GM21390 (cell line): ENCODE measurements at regions not wholly inside any gene's neighbourhood (a gene's known extent, or its start where the extent isn't known, plus 50 kb on each side); places are given as distances from the start of the nearest gene placed in this dataset.

Source experiments
- ATAC-seq: cut with Tn5 transposase; IDR thresholded peaks from one replicate; pipeline ENCODE4 v1.9.1; 2021; ENCODE audit not compliant: unreplicated experiment

DNA sequence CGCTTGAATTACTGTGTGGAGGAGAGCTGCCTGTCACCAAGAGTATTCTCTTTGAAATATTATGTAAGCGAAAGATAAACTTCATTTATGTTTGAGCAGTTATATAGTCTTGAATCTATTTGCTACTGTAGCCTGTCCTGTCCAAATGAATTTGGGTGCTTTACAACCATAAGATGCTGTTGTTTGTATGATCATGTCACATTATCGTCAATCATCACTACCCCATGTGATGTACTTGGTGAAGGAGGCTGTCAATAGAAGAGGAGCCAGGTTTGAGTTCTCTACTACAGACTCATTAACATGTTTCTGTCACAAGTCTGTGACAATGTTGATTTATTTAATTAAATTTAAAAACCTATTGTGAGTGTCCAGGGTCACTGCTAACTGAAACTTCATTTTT is 403.3 kb upstream of the MEF2C start:
- no peak for ATAC-seq

DNA sequence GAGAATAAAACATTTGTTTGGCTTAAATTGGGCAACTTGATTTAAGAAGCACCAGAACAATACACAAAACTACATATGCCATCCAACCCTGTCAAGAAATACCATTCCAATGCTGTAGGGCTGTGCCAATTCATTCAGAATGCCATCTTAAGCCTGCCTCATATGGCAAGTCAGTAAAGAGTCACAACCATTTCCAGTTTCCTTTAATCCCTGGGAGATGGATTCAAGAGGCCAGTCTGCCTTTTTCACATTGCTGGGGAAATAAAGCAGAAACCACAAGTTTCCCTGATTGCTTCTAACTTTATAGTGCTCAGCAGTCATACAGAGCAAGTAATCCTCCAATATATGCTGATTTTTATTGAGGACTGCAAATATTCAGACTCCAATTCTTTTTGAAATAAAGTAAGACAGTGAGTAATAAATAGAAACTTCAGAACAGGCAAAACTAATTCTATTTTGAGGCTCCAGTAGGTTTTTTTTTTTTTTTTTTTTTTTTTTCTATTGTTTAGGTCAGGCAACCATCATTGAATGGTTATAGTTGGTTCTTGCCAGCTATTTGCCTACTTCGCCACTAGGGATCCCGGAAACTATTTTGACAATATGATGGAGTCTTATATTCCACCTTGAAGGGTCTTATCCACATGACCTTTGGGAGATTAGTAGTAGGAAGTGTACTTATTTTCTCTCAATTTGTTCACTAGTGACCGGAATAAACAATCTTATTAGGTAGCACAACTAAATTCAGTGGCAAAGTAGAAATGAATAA is 400.9 kb upstream of the MEF2C start:
- no peak for ATAC-seq

DNA sequence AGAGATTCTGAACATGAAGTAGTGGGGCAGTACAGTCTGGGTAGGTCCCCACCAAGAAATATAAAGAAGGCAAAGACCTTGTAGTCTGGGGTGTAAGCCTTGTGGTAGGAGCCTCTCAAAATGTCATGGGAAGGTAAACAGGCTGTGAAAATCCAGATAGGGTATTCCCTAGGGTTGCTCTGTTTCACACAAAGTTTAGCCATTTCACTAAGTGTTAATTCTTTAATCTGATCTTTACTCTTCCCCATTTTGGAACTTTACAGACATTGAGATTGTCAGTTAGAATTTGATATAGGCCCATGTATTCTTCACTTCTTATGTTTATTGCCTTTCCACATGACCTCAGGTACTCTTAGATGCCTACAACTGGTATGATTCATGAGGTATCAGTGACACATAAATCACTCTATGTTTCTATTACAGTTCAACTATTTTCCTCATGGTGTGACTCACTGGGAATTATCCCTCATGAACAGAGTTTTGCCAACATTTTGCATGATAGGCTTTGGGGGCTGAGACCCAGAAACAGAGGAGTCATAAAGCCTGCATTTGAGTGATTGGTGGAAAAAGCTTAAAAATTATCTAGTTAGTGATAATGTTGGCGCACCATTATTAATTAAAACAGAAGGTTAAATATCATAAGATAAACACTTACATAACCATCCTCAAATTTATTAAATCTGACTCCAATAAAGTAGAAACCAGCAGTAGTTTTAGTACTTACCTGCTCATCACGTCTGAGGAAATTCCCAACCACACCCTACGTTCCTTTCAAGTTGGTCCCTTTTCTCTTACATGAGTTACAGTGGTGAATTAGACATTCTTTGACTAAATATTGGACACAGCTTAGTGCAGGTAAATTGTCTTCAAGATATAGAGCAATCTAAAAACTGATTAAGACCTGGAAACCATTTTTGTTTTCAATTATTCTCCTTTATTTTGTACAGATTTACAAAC is 399.8 kb upstream of the MEF2C start:
- no peak for ATAC-seq

DNA sequence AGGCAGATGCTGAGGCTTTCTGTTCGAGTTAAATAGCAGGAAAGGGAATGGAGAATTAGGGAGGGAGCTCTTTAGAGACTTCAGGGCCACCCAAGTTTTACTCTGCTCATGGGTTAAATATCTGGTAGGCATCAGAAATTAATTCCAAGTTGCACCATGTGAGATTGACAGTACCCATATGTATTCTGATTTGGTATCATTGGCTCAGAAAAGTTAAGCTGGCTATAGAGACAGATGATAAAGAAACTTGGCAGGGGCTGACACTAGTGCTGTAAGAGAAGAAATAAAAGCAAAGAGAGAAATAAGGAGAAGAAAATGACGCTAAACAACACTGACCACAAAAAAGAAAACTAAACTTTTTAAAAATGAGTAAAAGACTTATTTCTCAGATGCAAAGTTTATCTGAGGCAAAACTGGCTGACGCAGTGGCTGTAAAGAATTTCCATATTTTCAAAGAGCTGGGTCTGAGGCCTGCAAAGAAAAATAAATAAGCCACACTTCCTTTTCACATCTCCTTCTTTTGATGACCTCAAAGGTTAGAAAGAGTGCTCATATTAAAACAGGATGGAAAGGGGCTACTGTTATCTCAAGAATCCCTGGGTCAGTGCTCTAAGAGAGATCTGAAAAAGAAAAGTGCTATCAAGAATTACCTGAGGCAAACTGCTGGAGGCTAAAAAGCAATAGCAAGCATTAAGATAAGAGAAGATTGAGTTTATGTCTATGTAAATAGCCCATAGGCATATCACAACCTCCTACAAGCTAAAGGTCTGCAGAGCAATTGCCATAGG is 399.0 kb upstream of the MEF2C start:
- no peak for ATAC-seq

GRCh38 chr5:89281211-89281610 is 398.2 kb upstream of the MEF2C start:
- ATAC-seq: no peak

DNA sequence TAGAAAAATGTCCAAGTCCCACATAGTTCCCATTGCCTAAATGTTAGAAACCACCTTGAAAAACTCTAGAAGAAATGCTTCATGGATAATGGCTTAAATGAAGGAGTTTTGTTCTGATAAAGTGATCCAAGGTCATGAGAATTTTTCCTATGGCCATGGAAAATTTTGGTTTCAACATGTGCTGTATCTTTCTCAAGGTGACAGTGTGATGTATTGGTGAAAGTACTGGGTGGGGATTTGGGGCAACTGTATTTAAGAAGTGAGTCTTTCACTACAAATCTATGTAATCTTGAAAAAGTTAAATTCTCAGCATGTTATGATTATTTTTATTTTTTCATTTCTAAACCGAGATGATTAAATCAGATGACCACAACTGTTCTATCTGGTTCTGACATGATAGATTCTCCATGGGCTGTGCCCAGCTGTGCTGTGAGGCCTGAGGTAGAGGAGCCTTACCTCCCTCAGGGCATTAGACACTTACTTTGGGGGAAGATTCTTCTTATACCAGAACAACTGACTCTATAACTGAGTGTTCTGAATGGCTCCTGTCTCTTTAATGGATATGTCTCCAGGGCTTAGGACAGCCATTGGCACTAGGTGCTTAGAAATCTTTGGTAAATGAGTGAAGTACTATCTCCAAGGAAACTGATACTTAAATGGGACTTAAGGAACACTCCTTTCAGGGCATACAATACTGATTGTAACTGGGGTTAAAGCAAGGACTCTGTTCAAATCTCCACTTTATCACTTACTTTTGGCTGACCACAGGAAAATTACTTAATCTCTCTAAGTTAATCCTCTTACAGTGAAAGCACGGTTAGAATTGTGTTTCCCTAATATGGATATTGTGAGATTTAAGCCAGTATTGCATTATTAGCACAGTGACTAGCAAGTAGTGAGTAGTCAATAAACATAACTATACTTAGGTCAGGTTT is 397.4 kb upstream of the MEF2C start:
- no peak for ATAC-seq

DNA sequence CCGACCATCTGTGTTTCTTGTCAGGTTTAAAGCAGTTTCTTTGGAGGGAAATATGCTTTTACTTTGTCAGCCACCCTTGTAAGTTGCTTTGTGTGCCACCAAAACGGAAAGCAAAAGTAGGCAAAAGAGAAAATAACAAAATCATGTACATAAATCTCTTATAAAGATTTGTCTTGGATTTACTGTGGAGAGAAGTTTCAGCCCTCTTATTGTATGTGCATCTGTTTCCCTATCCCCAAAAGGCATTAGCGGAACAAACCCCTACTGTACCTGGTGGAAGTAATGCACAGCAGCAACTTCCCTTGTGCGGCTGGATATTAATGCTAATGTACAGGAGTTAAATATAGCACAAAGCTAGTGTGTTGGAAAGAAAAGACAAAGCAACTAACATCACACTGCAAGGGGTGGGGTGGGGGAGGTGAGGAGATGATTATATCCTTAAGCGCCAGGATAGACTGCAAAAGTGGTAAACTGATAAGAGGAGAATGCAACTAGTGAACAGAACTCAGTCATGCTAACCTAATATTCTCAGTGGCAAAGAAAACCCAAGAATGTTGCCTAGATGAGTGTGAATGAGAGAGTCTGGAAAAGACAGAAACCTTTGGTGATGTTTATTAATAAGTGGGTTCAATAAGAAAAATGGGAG is 396.5 kb upstream of the MEF2C start:
- no peak for ATAC-seq

- no peak for ATAC-seq
These were observed 394.8 kb upstream of the MEF2C start for GRCh38 chr5:89277816-89278215.

DNA sequence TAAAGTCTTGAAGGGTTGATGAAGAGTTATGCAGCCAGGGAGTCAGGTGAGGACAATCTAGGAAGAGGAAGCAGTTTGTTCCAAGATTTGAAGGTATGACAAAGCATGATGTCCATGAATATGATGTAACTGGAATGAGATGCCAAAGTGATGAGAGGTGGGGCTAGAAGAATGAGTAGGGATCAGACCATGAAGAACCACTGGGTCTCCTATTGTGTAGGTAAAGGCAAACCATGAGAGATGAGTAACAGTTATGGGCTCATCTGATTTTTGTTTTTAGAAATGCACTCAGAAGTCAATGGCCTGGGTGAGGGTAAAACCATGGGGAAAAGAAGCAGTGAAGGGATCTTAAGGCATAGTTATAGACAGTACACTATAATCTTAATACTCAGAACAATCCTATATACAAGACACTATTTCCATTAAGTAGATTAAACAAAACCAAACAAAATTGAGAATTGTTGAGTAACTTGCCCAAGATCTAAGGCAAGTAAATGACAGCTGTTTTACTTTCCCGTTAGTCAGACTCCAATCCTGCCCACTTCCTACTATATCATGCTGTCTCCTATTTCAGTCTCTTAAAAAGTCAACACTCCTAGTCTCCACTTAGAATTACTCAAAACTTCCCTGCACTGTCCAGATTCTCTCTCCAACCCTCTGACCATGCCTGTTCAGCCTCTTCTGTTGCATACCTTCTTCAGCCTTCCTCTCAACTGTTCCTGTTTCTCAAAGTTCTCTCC is 393.8 kb upstream of the MEF2C start:
- ATAC-seq: no peak

GRCh38 chr5:89275066-89275855 is 392.3 kb upstream of the MEF2C start:
- ATAC-seq: no peak

DNA sequence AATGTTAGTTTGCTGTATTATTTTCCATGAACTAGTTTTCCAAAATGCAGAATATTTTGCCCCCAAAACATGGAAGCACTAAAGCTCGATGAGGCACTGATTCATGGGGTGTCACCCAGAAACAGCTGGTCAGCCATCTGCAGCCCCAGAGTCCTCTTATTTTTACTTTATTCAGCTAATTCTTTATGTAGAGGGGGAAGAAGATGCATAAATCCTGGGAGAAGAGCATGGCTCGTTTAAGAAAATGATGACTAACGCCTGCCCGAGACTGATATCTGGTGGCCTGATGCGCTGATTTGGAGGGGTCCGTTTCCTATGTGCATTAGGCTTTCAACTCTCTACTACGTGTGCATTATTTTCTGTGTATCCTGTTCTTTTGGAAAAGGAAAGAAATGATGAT is 390.3 kb upstream of the MEF2C start:
- no peak for ATAC-seq

DNA sequence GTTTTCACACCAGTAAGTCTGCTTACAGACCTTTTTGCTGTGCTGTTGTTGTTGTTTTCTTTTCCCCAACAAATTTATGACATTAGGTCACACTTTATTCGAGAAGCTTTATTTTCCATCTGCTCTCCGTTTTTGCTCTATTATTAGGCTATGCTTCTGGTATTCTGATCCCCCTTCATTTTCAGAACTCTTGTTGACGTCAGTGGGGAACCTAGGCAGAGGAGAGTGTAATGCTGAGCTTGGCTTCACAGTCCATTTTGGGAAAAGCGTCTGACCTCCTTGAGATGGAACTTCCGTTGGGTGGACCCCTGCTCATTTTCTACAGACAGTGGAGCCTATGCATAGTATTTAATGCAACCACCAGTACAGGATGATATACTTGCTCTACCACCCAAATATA is 387.9 kb upstream of the MEF2C start:
- ATAC-seq: no peak

GRCh38 chr5:89269721-89270120 is 386.7 kb upstream of the MEF2C start:
- ATAC-seq: no peak

GRCh38 chr5:89268460-89268859 is 385.5 kb upstream of the MEF2C start:
- ATAC-seq: no peak

GRCh38 chr5:89267788-89268187 is 384.8 kb upstream of the MEF2C start:
- ATAC-seq: no peak

GRCh38 chr5:89265511-89266179 is 382.7 kb upstream of the MEF2C start:
- no peak for ATAC-seq

GRCh38 chr5:89263846-89264245 is 380.9 kb upstream of the MEF2C start:
- no peak for ATAC-seq

GRCh38 chr5:89262030-89262429 is 379.0 kb upstream of the MEF2C start:
- ATAC-seq: no peak
